ENCODE measurements at regions not wholly inside any gene's neighbourhood (a gene's known extent, or its start where the extent isn't known, plus 50 kb on each side); places are given as distances from the start of the nearest gene placed in this dataset.

DNA sequence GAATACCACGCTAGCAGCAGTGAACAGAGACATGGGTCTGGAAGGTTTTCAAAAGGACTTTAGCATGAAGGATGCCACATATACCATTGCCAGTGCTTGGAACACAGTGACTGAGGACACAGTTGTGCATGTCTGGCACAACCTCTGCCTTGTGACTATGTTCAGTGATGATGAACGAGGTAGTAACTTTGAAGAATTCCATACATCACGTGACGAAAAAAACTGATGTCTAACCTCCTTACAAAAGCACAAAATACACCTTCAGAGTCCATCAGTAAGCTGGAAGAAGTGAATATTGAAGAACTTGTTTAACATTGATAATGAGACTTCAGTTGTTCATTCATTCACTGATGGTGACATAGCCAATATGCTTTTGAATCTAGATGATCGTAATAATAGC lies 594.8 kb upstream of the GRM7 start:
- no peak for TF ChIP-seq EZH2phosphoT487 (IDR thresholded peaks at IDR 0.05; ENCODE audit: borderline replicate concordance, low read depth, low read length)
- TF ChIP-seq, protein P1, sequence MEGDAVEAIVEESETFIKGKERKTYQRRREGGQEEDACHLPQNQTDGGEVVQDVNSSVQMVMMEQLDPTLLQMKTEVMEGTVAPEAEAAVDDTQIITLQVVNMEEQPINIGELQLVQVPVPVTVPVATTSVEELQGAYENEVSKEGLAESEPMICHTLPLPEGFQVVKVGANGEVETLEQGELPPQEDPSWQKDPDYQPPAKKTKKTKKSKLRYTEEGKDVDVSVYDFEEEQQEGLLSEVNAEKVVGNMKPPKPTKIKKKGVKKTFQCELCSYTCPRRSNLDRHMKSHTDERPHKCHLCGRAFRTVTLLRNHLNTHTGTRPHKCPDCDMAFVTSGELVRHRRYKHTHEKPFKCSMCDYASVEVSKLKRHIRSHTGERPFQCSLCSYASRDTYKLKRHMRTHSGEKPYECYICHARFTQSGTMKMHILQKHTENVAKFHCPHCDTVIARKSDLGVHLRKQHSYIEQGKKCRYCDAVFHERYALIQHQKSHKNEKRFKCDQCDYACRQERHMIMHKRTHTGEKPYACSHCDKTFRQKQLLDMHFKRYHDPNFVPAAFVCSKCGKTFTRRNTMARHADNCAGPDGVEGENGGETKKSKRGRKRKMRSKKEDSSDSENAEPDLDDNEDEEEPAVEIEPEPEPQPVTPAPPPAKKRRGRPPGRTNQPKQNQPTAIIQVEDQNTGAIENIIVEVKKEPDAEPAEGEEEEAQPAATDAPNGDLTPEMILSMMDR (conservative IDR thresholded peaks at IDR 0.05; ENCODE audit: low read length) = no peak

Measured in OCI-LY7 (cell line).